NCI-H2171 (cell line): ENCODE measurements at regions not wholly inside any gene's neighbourhood (a gene's known extent, or its start where the extent isn't known, plus 50 kb on each side); places are given as distances from the start of the nearest gene placed in this dataset.
"Not testable (repeated sequence)": the region's sequence is repeated elsewhere in the genome, so short reads cannot be mapped to it uniquely, and the experiment has no call there.

Source experiments
- DNase-seq: peaks from one replicate; lab custom pipeline; 2025; lab: John Stamatoyannopoulos, UW

- DNase-seq: not testable (repeated sequence)
Observed at GRCh38 chr5:102154791-102155605, 141.1 kb downstream of the SLCO4C1 start.

GRCh38 chr5:102154291-102154690 lies 141.8 kb downstream of the SLCO4C1 start:
- no peak for DNase-seq

- DNase-seq: no peak
Observed at GRCh38 chr5:102153003-102153759, 142.9 kb downstream of the SLCO4C1 start.

- DNase-seq: no peak
Observed at GRCh38 chr5:102139029-102139428, 157.1 kb downstream of the SLCO4C1 start.

- no peak for DNase-seq
Observed at GRCh38 chr5:102138243-102138653, 157.8 kb downstream of the SLCO4C1 start.

- no peak for DNase-seq
Observed at GRCh38 chr5:102130890-102131289, 165.2 kb downstream of the SLCO4C1 start.

- no peak for DNase-seq
Observed at GRCh38 chr5:102130386-102130785, 165.7 kb downstream of the SLCO4C1 start.

GRCh38 chr5:102119252-102119651 lies 176.8 kb downstream of the SLCO4C1 start:
- DNase-seq: no peak

- DNase-seq: no peak
Observed at GRCh38 chr5:102115736-102116135, 180.3 kb downstream of the SLCO4C1 start.

GRCh38 chr5:102114525-102115069 lies 181.5 kb downstream of the SLCO4C1 start:
- no peak for DNase-seq

- no peak for DNase-seq
Observed at GRCh38 chr5:102107865-102108264, 188.2 kb downstream of the SLCO4C1 start.

- no peak for DNase-seq
Observed at GRCh38 chr5:102106599-102106998, 189.5 kb downstream of the SLCO4C1 start.

- no peak for DNase-seq
Observed at GRCh38 chr5:102099766-102100331, 196.2 kb downstream of the SLCO4C1 start.

GRCh38 chr5:102099083-102099482 lies 197.0 kb downstream of the SLCO4C1 start:
- not testable (repeated sequence) for DNase-seq

GRCh38 chr5:102098606-102099005 lies 197.5 kb downstream of the SLCO4C1 start:
- DNase-seq: not testable (repeated sequence)

GRCh38 chr5:102090770-102091169 lies 205.3 kb downstream of the SLCO4C1 start:
- DNase-seq: no peak

- no peak for DNase-seq
Observed at GRCh38 chr5:102089883-102090282, 206.2 kb downstream of the SLCO4C1 start.

- no peak for DNase-seq
Observed at GRCh38 chr5:102087906-102088305, 208.2 kb downstream of the SLCO4C1 start.

GRCh38 chr5:102080288-102080687 lies 215.8 kb downstream of the SLCO4C1 start:
- no peak for DNase-seq

GRCh38 chr5:102077920-102078319 lies 218.2 kb downstream of the SLCO4C1 start:
- no peak for DNase-seq

GRCh38 chr5:102069974-102070373 lies 226.1 kb downstream of the SLCO4C1 start:
- no peak for DNase-seq

GRCh38 chr5:102068870-102069269 lies 227.2 kb downstream of the SLCO4C1 start:
- DNase-seq: no peak

- DNase-seq: no peak
Observed at GRCh38 chr5:102049517-102049916, 246.6 kb downstream of the SLCO4C1 start.
